ENCODE measurements at regions not wholly inside any gene's neighbourhood (a gene's known extent, or its start where the extent isn't known, plus 50 kb on each side); places are given as distances from the start of the nearest gene placed in this dataset.
"Not testable (repeated sequence)": the region's sequence is repeated elsewhere in the genome, so short reads cannot be mapped to it uniquely, and the experiment has no call there.

DNA sequence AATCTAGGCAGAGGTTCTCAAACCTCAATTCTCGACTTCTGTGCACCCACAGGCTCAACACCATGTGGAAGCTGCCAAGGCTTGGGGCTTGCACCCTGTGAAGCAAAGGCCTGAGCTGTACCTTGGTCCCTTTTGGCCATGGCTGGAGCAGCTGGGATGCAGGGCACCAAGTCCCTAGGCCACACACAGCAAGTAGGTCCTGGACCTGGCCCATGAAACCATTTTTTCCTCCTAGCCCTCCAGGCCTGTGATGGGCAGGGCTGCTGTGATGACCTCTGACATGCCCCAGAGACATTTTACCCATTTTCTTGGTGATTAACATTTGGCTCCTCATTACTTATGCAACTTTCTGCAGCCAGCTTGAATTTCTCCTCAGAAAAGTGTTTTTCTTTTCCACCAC is 146.7 kb downstream of the RASEF start:
- not testable (repeated sequence) for H3K27me3 ChIP-seq, H3K36me3 ChIP-seq, H3K4me3 ChIP-seq, DNase-seq, H3K9me3 ChIP-seq

DNA sequence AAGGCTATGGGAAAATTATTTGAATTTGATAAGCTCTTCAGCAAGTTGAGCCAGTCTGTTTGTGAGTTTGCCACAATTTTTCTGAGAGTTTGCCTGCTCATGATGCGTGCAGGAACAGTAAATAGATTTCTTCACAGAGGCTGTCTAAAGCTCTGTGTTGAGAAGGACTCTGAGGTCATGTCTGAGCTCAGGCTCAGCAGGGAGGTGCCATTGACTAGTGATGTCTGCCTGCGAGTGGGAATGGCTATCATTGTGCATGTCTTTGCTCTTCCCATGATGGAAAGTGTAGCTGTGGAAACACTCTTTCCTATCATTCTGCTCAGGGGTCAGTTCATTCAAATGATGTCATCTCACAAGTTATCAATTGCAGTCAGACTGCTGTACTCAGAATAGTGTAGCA is 142.8 kb downstream of the RASEF start:
- DNase-seq: no peak
- H3K36me3 ChIP-seq: no peaks in the 10 kb centered on the region
- H3K4me3 ChIP-seq: no peak overlapping the region

DNA sequence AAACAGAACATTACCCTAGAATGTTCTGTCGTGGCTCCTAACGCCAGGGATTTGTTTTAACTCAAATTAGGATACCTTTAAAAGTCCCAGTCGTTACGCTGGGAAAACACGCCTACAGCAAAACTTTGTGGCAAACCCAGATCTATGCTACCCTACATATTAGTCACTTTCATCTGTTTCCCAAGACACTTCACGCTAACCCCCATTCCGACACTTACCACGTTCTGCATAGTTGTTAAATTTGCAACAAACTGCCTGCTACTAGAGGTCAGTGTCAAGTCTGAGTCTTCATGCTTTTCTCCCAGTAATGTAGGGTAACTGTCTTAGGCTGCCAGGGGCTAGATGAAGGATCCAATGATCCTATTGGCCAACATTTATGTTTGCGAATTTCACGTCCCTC is 140.3 kb downstream of the RASEF start:
- H3K9me3 ChIP-seq: no peaks in the 10 kb centered on the region
- no peak for DNase-seq
- no peak overlapping the region for H3K4me3 ChIP-seq
- no peaks in the 10 kb centered on the region for H3K36me3 ChIP-seq
- no peaks in the 10 kb centered on the region for H3K27me3 ChIP-seq

More for the DNA sequence above, 142.8 kb downstream of the RASEF start:
- Histone ChIP-seq H3K27me3 (no peaks in the 10 kb centered on the region), H3K9me3 (no peaks in the 10 kb centered on the region)

DNA sequence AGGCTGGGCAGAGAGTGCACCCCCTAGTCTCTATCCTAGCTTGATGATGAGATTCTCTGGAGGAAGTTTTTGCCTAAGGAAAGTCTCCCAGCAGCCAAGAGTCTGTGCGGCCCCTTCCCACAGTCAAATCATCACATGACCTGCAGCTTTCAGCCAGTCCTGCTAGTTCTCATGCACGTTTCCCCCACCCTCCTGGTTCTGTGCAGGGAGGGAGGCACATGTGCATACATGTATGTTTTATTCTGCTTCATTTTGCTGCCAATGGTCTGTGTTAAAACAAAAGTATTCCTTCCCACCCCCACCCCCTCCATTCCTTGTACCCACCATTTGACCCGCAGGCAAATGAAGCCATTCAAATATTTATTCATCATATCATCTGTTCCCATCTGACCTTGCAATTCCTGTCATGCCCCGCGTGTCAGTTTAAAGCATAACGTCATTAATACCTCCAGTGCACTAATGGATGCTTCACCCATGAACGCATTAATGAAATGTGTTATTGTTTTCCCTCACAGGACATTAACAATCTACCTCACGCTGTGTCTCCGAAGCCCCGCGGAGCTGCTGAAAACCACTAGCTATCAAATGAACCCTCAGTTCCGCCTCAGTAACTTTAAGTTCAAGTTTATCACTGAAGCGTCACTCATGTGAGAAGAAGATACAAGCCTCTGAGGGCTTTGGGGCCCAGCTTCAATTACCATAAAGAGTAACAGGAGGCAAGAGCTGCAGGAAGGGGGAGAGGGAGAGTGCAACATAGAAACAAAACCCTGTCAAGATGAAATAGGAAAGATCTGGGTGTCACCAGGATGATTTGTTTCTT is 139.6 kb downstream of the RASEF start:
- Histone ChIP-seq H3K4me3 (no peak overlapping the region), H3K27me3 (no peaks in the 10 kb centered on the region), H3K36me3 (no peaks in the 10 kb centered on the region), H3K9me3 (no peaks in the 10 kb centered on the region)
- DNase-seq: no peak

DNA sequence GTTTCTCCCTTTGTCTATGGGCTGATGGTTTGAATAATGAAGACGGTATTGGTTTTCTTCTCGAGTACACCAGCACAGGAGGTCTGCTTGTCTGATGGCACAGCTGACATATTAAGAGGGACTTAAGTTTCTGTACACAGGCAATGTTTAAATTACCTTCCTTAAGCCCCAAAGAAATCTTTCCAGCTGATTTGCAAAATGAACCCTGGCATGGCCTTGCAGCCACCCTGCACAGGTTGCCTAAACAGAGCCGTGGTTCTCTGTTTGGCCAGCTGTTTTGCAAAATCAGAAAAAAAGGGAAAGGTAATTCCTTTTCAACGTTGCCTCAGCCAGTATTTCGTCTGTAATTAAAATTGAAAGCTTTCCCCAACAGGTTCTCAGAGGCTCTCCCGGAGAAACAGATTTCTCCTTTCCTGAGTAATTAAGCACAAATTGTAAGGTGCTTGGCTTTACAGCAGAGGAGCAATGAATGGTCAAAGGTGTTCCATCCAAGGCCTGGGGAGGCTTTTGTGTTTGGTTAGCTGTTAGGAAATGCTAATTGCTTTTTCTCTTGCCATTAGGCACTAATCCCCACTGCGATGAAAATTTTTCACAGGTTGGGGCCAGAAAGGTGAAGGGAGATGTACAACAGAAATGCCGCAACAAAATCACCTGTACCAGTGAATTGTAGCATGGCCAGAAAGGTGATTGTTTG is 138.9 kb downstream of the RASEF start:
- no peak for DNase-seq
- Histone ChIP-seq H3K9me3 (no peaks in the 10 kb centered on the region), H3K36me3 (no peaks in the 10 kb centered on the region), H3K4me3 (no peak overlapping the region), H3K27me3 (no peaks in the 10 kb centered on the region)
